Lung (tissue), 11 donors: ENCODE measurements at regions not wholly inside any gene's neighbourhood (a gene's known extent, or its start where the extent isn't known, plus 50 kb on each side); places are given as distances from the start of the nearest gene placed in this dataset.

Source experiments
- ATAC-seq: fragments of 200-7000 bp; cut with Tn5 transposase; one replicate; pipeline ENCODE4 v1.9.1; 2020; ENCODE audit warnings: moderate number of reproducible peaks; ENCODE audit not compliant: insufficient read depth, low FRiP score
- DNase-seq, 3 donors: peaks; one replicate each; pipeline ENCODE4 v3.0.0-alpha.2; 2013 to 2017
- H3K27ac ChIP-seq, 2 donors: one replicate each; pipeline ENCODE4 v1.5.1; 2013; ENCODE audit warnings: mild to moderate bottlenecking in 2 of 2, moderate library complexity in 2 of 2, control low read depth in 1 of 2, inconsistent platforms in 1 of 2, low read depth in 1 of 2, low read length in 1 of 2
- H3K27me3 ChIP-seq, 3 donors: one replicate each; pipeline ENCODE4 v1.5.1; 2013; ENCODE audit warnings: low read length in 2 of 3; ENCODE audit not compliant: control insufficient read depth in 3 of 3, insufficient read depth in 3 of 3
- H3K36me3 ChIP-seq, 4 donors: one replicate each; pipeline ENCODE4 v1.5.1; 2013; ENCODE audit warnings: low read length in 4 of 4, mild to moderate bottlenecking in 1 of 4, moderate library complexity in 1 of 4; ENCODE audit not compliant: control insufficient read depth in 4 of 4, insufficient read depth in 4 of 4
- H3K4me1 ChIP-seq, 5 donors: one replicate each; pipeline ENCODE4 v1.5.1; 2013; ENCODE audit warnings: low read length in 5 of 5, mild to moderate bottlenecking in 2 of 5, moderate library complexity in 1 of 5; ENCODE audit not compliant: control insufficient read depth in 5 of 5, insufficient read depth in 5 of 5
- H3K4me3 ChIP-seq: one replicate; pipeline ENCODE4 v1.5.1; 2013; ENCODE audit warnings: mild to moderate bottlenecking, control low read depth, moderate library complexity
- H3K9ac ChIP-seq, 2 donors: one replicate each; pipeline ENCODE4 v1.5.1; 2013; ENCODE audit warnings: low read length in 2 of 2, control low read depth in 1 of 2; ENCODE audit not compliant: insufficient read depth in 1 of 2
- H3K9me3 ChIP-seq, 4 donors: one replicate each; pipeline ENCODE4 v1.5.1; 2013; ENCODE audit warnings: low read length in 3 of 4, mild to moderate bottlenecking in 1 of 4, moderate library complexity in 1 of 4; ENCODE audit not compliant: control insufficient read depth in 4 of 4, insufficient read depth in 3 of 4
- WGBS, 2 donors: extraction: QIAGEN DNeasy Blood & Tissue Kit; methylation state at CpG; one replicate each; pipeline ENCODE4 v1.1.7; 2013; 5-methylcytosine and 5-hydroxymethylcytosine counted together
- TF ChIP-seq, protein P1 (sequence below): IDR thresholded peaks from 2 replicates; pipeline ENCODE4 v1.5.1; 2012; ENCODE audit warnings: mild to moderate bottlenecking; ENCODE audit errors: control extremely low read depth, extremely low read depth
- donor health status: control.
- donor health status: control.
- donor health status: Bipolar disorder and iron deficiency.
- donor health status: healthy.
- donor health status: DM: yes; HTN: yes; CAD: no.

GRCh38 chr12:47411966-47412365, 293.9 kb downstream of the RPAP3 start:
- H3K27ac ChIP-seq, result no peak overlapping the region
- H3K27me3 ChIP-seq, result no peaks in the 10 kb centered on the region
- no peak overlapping the region for H3K4me3 ChIP-seq
- H3K9ac ChIP-seq, result no peak overlapping the region
- DNase-seq (peak in 1 of 3 donors; percentile 3), ATAC-seq (no peak)
- TF ChIP-seq, protein P1, sequence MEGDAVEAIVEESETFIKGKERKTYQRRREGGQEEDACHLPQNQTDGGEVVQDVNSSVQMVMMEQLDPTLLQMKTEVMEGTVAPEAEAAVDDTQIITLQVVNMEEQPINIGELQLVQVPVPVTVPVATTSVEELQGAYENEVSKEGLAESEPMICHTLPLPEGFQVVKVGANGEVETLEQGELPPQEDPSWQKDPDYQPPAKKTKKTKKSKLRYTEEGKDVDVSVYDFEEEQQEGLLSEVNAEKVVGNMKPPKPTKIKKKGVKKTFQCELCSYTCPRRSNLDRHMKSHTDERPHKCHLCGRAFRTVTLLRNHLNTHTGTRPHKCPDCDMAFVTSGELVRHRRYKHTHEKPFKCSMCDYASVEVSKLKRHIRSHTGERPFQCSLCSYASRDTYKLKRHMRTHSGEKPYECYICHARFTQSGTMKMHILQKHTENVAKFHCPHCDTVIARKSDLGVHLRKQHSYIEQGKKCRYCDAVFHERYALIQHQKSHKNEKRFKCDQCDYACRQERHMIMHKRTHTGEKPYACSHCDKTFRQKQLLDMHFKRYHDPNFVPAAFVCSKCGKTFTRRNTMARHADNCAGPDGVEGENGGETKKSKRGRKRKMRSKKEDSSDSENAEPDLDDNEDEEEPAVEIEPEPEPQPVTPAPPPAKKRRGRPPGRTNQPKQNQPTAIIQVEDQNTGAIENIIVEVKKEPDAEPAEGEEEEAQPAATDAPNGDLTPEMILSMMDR, result no peak
- H3K9me3 ChIP-seq, result no peaks in the 10 kb centered on the region
- no peaks in the 10 kb centered on the region for H3K36me3 ChIP-seq
- H3K4me1 ChIP-seq, result peaks cover 0 to 4% (median 0%) of the 10 kb centered on the region in 5 donors

GRCh38 chr12:47410862-47411261, 295.0 kb downstream of the RPAP3 start:
- Histone ChIP-seq H3K9me3 (no peaks in the 10 kb centered on the region), H3K4me1 (peaks cover 0 to 4% (median 0%) of the 10 kb centered on the region in 5 donors), H3K27me3 (no peaks in the 10 kb centered on the region), H3K4me3 (no peak overlapping the region), H3K36me3 (no peaks in the 10 kb centered on the region), H3K9ac (no peak overlapping the region), H3K27ac (no peak overlapping the region)
- WGBS, 2 donors, result 94 to 98% methylated on average over 3 of the region's 3 CpGs
- DNase-seq (no peak), ATAC-seq (no peak)
- TF ChIP-seq, protein P1, result no peak

GRCh38 chr12:47410383-47410782, 295.4 kb downstream of the RPAP3 start:
- Histone ChIP-seq H3K27me3 (no peaks in the 10 kb centered on the region), H3K36me3 (no peaks in the 10 kb centered on the region), H3K9ac (no peak overlapping the region), H3K4me3 (no peak overlapping the region), H3K9me3 (no peaks in the 10 kb centered on the region), H3K27ac (no peak overlapping the region), H3K4me1 (peaks cover 0 to 4% (median 0%) of the 10 kb centered on the region in 5 donors)
- no peak for DNase-seq
- TF ChIP-seq, protein P1, result no peak
- ATAC-seq, result no peak

GRCh38 chr12:47409310-47409987, 296.4 kb downstream of the RPAP3 start:
- H3K9ac ChIP-seq, result no peak overlapping the region
- H3K9me3 ChIP-seq, result no peaks in the 10 kb centered on the region
- TF ChIP-seq, protein P1, result no peak
- no peak overlapping the region for H3K27ac ChIP-seq
- H3K4me3 ChIP-seq, result no peak overlapping the region
- peaks cover 0 to 4% (median 0%) of the 10 kb centered on the region in 5 donors for H3K4me1 ChIP-seq
- DNase-seq, result no peak
- WGBS, 2 donors, result 81 to 88% methylated on average over 4 of the region's 4 CpGs
- ATAC-seq, result no peak
- H3K36me3 ChIP-seq, result no peaks in the 10 kb centered on the region
- no peaks in the 10 kb centered on the region for H3K27me3 ChIP-seq
